GM12874 (cell line): ENCODE measurements at regions not wholly inside any gene's neighbourhood (a gene's known extent, or its start where the extent isn't known, plus 50 kb on each side); places are given as distances from the start of the nearest gene placed in this dataset.

Source experiments
- TF ChIP-seq, protein P1 (sequence below): IDR thresholded peaks from 2 replicates; pipeline ENCODE4 v1.5.1; 2011; ENCODE audit warnings: low read depth, mild to moderate bottlenecking, control low read depth, low read length, moderate library complexity; ENCODE audit not compliant: insufficient read depth

DNA sequence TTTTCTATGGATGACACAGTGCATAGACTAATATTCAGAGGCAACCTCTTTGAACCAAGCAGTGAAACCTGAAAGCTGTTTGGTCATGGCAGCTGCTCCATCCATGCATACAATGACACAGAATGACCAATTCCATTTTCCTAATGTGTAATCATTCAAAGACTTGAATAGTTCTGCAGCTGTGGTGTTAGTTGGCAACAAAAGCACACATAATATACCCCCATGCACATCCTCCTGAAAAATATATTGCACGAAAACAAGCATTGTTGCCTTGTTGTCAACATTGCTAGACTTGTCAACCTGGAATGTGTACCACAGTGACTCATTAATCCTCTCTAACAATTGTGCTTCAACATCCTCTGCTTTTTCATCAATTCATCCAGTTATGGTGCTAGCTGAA lies 71.0 kb upstream of the SEMA6A start:
- TF ChIP-seq, protein P1, sequence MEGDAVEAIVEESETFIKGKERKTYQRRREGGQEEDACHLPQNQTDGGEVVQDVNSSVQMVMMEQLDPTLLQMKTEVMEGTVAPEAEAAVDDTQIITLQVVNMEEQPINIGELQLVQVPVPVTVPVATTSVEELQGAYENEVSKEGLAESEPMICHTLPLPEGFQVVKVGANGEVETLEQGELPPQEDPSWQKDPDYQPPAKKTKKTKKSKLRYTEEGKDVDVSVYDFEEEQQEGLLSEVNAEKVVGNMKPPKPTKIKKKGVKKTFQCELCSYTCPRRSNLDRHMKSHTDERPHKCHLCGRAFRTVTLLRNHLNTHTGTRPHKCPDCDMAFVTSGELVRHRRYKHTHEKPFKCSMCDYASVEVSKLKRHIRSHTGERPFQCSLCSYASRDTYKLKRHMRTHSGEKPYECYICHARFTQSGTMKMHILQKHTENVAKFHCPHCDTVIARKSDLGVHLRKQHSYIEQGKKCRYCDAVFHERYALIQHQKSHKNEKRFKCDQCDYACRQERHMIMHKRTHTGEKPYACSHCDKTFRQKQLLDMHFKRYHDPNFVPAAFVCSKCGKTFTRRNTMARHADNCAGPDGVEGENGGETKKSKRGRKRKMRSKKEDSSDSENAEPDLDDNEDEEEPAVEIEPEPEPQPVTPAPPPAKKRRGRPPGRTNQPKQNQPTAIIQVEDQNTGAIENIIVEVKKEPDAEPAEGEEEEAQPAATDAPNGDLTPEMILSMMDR = no peak

DNA sequence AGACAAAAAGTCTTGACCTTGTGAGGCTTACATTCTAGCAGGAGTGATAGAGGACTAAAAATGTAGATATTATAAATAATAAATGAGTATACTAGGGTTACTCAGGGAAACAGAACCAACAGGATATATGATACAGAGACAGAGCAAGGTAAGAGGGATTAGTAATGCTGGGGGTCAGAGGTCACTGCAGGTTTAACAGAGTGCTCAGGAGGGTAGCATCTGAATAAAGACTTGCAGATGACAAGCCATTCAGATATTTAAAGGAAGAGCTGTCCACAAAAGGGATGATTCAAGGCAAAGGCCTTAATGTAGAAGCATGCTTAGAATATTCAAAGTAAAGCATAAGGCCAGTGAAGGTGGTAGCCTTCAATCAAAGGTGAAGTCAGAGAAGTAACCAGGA lies 65.6 kb upstream of the SEMA6A start:
- TF ChIP-seq, protein P1 = no peak

DNA sequence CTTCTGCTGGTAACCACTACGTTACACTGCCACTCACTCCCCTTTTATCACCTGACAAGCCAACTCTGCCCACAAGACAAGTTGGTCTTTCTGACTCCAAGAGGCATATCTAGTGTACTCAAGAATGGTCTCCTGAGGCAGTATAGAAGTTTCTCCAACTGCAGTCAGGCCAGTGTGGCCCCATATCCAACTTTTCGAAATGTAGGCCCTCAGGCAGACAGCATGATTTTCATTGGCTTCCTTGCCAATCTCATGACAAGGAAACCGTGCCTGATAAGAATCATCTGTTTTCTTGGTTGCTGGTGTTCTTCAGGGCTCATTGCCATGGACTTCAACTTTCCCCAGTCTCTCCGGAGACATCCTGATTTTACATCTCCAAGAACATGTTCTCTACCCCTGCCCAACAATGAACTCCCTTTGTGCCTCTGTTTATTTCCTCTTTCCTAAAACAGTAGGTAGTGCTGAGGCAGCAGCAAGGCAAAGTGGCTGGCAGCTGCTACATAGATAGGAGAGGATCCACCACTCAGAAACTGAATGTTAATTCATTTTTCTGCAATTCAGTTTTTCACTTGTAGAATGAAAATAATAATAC lies 62.6 kb upstream of the SEMA6A start:
- TF ChIP-seq, protein P1 = no peak

DNA sequence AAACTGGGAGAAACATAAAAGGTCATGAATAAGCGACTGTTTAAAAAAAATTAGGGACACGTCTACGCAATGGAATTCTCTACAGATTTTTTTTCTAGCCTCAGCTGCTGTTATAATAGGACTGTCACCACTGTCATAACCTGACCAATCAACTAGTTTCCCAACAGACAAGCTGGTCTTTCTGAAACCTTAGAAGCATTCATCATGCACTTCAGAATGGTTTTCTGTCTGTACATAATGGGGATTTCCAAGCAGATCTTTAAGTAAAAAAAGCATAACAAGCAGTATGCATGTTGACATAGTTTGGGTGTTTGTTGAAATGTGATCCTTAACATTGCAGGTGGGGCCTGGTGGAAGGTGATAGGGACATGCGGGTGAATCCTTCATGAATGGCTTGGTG lies 58.3 kb upstream of the SEMA6A start:
- TF ChIP-seq, protein P1 = no peak

DNA sequence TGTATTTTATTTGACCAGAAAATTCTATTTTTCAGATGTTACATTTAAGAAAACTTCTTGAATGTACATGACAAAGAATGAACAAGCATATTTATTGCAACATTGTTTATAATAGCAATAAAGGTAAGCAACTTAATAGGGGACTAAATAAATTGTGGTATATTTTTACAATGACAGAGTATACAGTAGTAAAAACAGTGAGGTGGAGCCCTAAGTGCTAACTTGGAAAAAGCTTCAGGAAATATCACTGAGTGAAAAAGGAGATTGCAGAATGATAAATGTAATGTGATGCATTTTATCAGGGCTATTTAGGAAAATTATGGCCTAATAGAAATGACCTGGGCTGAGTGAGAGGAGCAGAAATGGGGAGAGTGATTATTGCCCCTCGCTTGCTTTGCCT lies 56.5 kb upstream of the SEMA6A start:
- TF ChIP-seq, protein P1 = no peak

DNA sequence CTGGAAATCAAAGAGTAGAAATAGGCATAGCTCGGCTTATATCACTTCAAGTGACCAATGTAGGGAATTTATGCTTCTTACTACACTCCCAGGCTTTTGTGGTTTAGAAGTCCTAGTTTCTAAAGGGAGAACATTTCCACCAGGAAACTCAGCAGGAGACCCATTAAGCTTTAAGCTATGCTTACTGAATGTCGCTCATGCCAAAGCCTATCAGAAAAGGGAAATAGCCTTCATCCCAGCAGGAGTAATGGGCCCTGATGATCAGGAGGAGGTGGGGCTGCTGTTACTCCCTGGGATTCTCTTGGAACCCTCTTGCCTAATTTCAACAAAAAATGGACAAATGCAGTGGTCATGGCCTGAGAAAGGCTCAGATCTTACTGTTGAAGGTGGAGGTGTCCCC lies 54.5 kb upstream of the SEMA6A start:
- TF ChIP-seq, protein P1 = no peak

DNA sequence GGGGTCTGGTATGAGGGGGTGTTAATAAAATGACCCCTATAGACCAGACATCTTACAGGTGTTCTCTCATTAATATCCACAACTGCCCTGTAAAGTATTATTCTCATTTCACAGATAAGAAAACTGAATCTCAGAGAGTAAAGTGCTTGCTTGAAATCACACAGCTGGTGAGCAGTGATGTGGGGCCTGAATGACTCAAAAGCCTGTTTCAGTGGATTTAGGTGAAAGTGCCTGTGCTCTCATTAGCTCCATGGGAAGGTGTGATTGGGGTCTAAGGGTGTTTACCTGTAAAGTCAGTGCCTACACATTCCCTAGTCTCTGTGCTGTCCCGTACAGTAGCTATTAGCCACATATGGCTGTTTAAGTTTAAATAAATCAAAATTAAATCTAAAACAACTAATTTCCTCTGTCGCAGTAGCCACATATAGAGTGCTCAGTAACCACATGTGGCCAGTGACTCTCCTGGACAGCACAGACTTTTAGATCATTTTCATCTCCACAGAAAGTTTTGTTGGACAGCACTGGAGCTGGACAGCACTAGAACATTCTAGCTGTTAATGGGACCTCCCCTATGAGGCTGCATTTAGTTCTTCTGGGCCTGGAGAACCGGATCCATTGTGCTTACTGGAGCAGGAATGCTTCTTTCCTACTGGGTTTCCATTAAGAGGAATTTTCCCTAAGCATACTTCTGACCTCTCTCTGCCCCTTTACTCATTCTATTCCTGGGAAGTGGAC lies 52.5 kb upstream of the SEMA6A start:
- TF ChIP-seq, protein P1 = no peak
